IgD-negative memory B cell (primary cell): ENCODE measurements at regions not wholly inside any gene's neighbourhood (a gene's known extent, or its start where the extent isn't known, plus 50 kb on each side); places are given as distances from the start of the nearest gene placed in this dataset.
"Not testable (repeated sequence)": the region's sequence is repeated elsewhere in the genome, so short reads cannot be mapped to it uniquely, and the experiment has no call there.

ENCODE experiments used
- H3K27ac Mint-ChIP-seq, 3 donors: one replicate each; pipeline ENCODE4 v1.8.0; 2020 to 2022; ENCODE audit warnings: mild to moderate bottlenecking in 3 of 3, mixed read lengths in 3 of 3, moderate library complexity in 1 of 3
- H3K27me3 Mint-ChIP-seq: one replicate; pipeline ENCODE4 v1.8.0; 2021; ENCODE audit warnings: mixed read lengths
- H3K36me3 Mint-ChIP-seq: one replicate; pipeline ENCODE4 v1.8.0; 2020; ENCODE audit warnings: mild to moderate bottlenecking, mixed read lengths
- H3K4me1 Mint-ChIP-seq, 3 donors: one replicate each; pipeline ENCODE4 v1.8.0; 2020 to 2022; ENCODE audit warnings: mixed read lengths in 3 of 3, mild to moderate bottlenecking in 1 of 3
- H3K4me3 Mint-ChIP-seq, 4 donors: one replicate each; pipeline ENCODE4 v1.8.0; 2020 to 2022; ENCODE audit warnings: mild to moderate bottlenecking in 4 of 4, mixed read lengths in 4 of 4, moderate library complexity in 3 of 4
- H3K9me3 Mint-ChIP-seq, 3 donors: one replicate each; pipeline ENCODE4 v1.8.0; 2020 to 2021; ENCODE audit warnings: mixed read lengths in 3 of 3, mild to moderate bottlenecking in 1 of 3

GRCh38 chr4:128675083-128675482, 134.4 kb upstream of the JADE1 start:
- peaks cover 0 to 2% (median 1%) of the 10 kb centered on the region in 3 donors for H3K9me3 Mint-ChIP-seq
- H3K27ac Mint-ChIP-seq: peak overlapping the region; percentile 6 to 64 (median 63)
- no peaks in the 10 kb centered on the region for H3K27me3 Mint-ChIP-seq
- peaks cover 10 to 29% (median 20%) of the 10 kb centered on the region in 3 donors for H3K4me1 Mint-ChIP-seq
- H3K36me3 Mint-ChIP-seq: no peaks in the 10 kb centered on the region
- H3K4me3 Mint-ChIP-seq: peak overlapping the region in 2 of 4 donors; percentile 73 to 84

- H3K27ac Mint-ChIP-seq, H3K36me3 Mint-ChIP-seq, H3K9me3 Mint-ChIP-seq, H3K27me3 Mint-ChIP-seq: not testable (repeated sequence)
- Mint-ChIP-seq H3K4me3 (peak overlapping the region in 1 of 4 donors; percentile 41), H3K4me1 (peaks cover 10 to 28% (median 20%) of the 10 kb centered on the region in 3 donors)
Measured at GRCh38 chr4:128673159-128673558, 136.3 kb upstream of the JADE1 start.

- H3K27me3 Mint-ChIP-seq, H3K9me3 Mint-ChIP-seq, H3K4me3 Mint-ChIP-seq: not testable (repeated sequence)
Measured at GRCh38 chr4:128672596-128672995, 136.9 kb upstream of the JADE1 start.

DNA sequence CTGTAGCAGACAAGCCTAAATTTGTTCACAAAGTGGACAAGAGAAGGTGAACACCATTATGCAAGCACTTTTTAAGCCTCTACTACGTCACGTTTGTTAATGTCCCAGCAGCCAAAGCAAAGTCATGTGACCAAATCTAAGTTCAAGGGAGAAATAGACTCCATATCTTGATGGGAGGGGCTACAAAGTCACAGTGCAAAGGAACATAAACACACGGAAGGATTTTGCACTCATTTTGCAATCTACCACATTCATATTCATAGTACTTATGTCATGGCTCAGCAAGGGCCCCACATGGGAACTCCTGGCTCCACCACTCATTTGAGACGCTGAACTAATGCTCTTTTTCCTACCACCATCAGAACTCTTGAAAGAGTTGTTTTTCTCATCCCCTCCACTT, 139.0 kb upstream of the JADE1 start:
- H3K27ac Mint-ChIP-seq: no peak overlapping the region

More at GRCh38 chr4:128672596-128672995, 136.9 kb upstream of the JADE1 start:
- H3K27ac Mint-ChIP-seq, H3K36me3 Mint-ChIP-seq: not testable (repeated sequence)
- H3K4me1 Mint-ChIP-seq: peaks cover 10 to 27% (median 20%) of the 10 kb centered on the region in 3 donors

DNA sequence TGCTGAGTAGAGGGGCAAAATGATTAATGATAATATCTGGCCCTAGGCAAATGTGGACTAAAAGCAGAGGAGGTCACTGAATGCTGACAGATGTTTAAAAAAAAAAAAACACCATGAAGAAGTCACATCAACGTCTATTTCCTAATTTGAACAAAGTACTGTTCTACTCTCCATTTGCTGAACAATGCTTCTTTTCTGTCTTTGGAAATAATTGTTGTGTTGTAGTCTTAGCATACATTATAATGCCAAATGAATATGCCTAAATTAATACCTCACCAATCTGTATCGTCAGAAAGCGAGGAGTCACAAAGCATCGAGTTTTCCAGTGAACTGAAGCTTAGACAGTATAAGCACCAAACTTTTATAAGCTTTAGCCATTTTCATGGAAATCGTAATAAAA, 140.9 kb upstream of the JADE1 start:
- H3K9me3 Mint-ChIP-seq: peaks cover 0 to 3% (median 2%) of the 10 kb centered on the region in 3 donors
- no peak overlapping the region for H3K4me3 Mint-ChIP-seq
- H3K27ac Mint-ChIP-seq: no peak overlapping the region
- H3K27me3 Mint-ChIP-seq: no peaks in the 10 kb centered on the region
- peaks cover 0 to 11% (median 2%) of the 10 kb centered on the region in 3 donors for H3K4me1 Mint-ChIP-seq
- no peaks in the 10 kb centered on the region for H3K36me3 Mint-ChIP-seq

More for the DNA sequence above, 139.0 kb upstream of the JADE1 start:
- H3K27me3 Mint-ChIP-seq: no peaks in the 10 kb centered on the region
- H3K9me3 Mint-ChIP-seq: peaks cover 0 to 3% (median 2%) of the 10 kb centered on the region in 3 donors
- no peak overlapping the region for H3K4me3 Mint-ChIP-seq
- peaks cover 7 to 16% (median 11%) of the 10 kb centered on the region in 3 donors for H3K4me1 Mint-ChIP-seq
- no peaks in the 10 kb centered on the region for H3K36me3 Mint-ChIP-seq

GRCh38 chr4:128665514-128665913, 144.0 kb upstream of the JADE1 start:
- Mint-ChIP-seq H3K36me3 (no peaks in the 10 kb centered on the region), H3K9me3 (peaks cover 0 to 2% (median 0%) of the 10 kb centered on the region in 3 donors), H3K4me1 (peaks cover 5 to 12% (median 5%) of the 10 kb centered on the region in 3 donors), H3K4me3 (no peak overlapping the region), H3K27me3 (no peaks in the 10 kb centered on the region), H3K27ac (no peak overlapping the region)

- Mint-ChIP-seq H3K36me3 (no peaks in the 10 kb centered on the region), H3K27ac (peak overlapping the region in 1 of 3 donors; percentile 76), H3K4me1 (peaks cover 5 to 13% (median 7%) of the 10 kb centered on the region in 3 donors), H3K27me3 (no peaks in the 10 kb centered on the region), H3K9me3 (no peaks in the 10 kb centered on the region), H3K4me3 (no peak overlapping the region)
Measured at GRCh38 chr4:128663325-128663724, 146.2 kb upstream of the JADE1 start.

DNA sequence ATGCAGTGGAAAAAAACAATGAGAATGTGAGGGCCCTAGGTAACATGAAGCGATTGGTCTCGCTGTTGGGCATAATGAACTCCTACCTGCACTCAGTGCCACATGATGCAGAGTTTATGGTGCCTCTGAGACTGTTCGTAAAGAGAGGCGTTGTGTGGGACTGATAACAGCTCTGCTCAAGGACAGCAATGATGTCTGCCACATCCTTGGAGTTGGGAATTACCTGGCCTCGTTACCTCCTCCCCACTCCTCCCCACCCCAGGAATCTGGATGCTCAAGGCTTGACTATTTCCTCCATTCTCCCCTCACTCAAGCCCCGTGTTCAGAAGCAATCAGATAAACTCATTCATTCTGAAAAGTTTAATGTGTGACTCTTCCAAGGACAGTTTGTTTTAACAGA, 148.0 kb upstream of the JADE1 start:
- no peak overlapping the region for H3K27ac Mint-ChIP-seq
- no peak overlapping the region for H3K4me3 Mint-ChIP-seq
- no peaks in the 10 kb centered on the region for H3K27me3 Mint-ChIP-seq
- H3K36me3 Mint-ChIP-seq: no peaks in the 10 kb centered on the region
- peaks cover 14 to 23% (median 15%) of the 10 kb centered on the region in 3 donors for H3K4me1 Mint-ChIP-seq
- H3K9me3 Mint-ChIP-seq: no peaks in the 10 kb centered on the region

DNA sequence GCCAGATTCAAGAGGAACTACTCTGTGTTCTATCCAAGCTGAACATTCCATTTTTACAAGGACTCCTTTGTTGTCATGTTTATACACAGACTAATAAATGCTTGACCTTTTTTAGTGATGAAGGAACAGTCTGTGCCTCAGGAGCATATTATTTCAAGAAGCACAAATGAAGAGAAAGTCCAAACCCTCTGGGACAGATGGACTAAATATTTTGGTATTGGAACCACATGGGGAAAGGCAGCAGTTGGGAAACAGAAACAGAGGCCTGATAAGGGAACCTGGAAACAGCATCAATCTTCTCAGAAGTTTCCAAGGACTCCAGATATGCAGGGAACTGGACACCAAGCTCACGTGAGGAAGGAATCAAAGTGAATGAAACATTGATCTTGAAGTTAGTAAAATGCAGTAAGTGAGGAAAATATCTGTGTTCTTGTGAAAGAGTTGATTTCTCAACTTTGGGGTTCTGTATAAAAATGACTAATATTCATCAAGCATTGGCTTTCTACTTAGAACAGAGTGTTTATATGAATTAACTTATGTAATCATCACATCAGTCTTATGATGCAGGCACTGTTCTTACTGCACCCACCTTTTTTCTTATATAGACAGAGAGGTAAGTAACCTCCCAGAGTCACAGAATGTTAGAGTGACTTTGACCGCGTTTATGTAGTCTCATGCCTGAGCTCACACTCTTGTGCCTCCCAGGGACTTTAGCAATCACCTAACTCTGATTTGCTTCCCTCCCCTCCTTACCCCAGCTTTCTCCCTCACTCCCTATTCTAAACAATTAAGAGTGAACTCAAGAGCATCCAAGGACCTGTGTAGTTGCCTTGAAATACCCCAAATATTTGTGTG, 148.9 kb upstream of the JADE1 start:
- H3K4me1 Mint-ChIP-seq: peaks cover 14 to 23% (median 18%) of the 10 kb centered on the region in 3 donors
- no peaks in the 10 kb centered on the region for H3K27me3 Mint-ChIP-seq
- no peaks in the 10 kb centered on the region for H3K36me3 Mint-ChIP-seq
- H3K4me3 Mint-ChIP-seq: no peak overlapping the region
- H3K27ac Mint-ChIP-seq: no peak overlapping the region
- H3K9me3 Mint-ChIP-seq: no peaks in the 10 kb centered on the region

DNA sequence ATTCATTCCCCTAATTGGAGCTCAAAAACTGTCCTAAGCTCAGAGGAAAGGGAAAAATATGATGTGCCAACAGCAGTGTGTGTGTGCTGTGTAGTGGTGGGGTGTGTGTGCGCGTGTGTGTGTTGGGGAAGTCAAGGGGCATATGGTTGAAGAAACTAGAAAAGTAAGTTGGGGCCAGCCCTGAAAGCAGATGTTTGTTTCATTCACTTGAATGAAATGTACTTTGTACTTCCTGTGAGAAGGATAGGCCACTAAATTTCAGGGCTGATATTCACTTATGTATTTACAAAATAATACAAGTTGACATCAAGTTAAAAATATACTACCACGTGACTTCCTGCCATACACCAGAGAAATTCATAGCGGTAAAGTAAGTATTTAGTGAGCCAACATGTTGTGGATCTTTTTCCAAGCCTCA, 151.3 kb upstream of the JADE1 start:
- H3K4me3 Mint-ChIP-seq: no peak overlapping the region
- peaks cover 0 to 9% (median 8%) of the 10 kb centered on the region in 3 donors for H3K9me3 Mint-ChIP-seq
- no peaks in the 10 kb centered on the region for H3K36me3 Mint-ChIP-seq
- no peak overlapping the region for H3K27ac Mint-ChIP-seq
- peaks cover 11 to 17% (median 16%) of the 10 kb centered on the region in 3 donors for H3K4me1 Mint-ChIP-seq
- H3K27me3 Mint-ChIP-seq: peaks cover 1% of the 10 kb centered on the region

GRCh38 chr4:128657638-128658037, 151.9 kb upstream of the JADE1 start:
- H3K27me3 Mint-ChIP-seq: peaks cover 1% of the 10 kb centered on the region
- peaks cover 9 to 13% (median 12%) of the 10 kb centered on the region in 3 donors for H3K4me1 Mint-ChIP-seq
- H3K36me3 Mint-ChIP-seq: no peaks in the 10 kb centered on the region
- H3K9me3 Mint-ChIP-seq: peaks cover 0 to 9% (median 8%) of the 10 kb centered on the region in 3 donors
- peak overlapping the region in 1 of 3 donors; percentile 9 for H3K27ac Mint-ChIP-seq
- peak overlapping the region in 2 of 4 donors; percentile 8 to 39 for H3K4me3 Mint-ChIP-seq

GRCh38 chr4:128654465-128654864, 155.0 kb upstream of the JADE1 start:
- no peak overlapping the region for H3K4me3 Mint-ChIP-seq
- H3K36me3 Mint-ChIP-seq: no peaks in the 10 kb centered on the region
- no peak overlapping the region for H3K27ac Mint-ChIP-seq
- peaks cover 9 to 13% (median 12%) of the 10 kb centered on the region in 3 donors for H3K4me1 Mint-ChIP-seq
- peaks cover 0 to 11% (median 8%) of the 10 kb centered on the region in 3 donors for H3K9me3 Mint-ChIP-seq
- peaks cover 1% of the 10 kb centered on the region for H3K27me3 Mint-ChIP-seq

DNA sequence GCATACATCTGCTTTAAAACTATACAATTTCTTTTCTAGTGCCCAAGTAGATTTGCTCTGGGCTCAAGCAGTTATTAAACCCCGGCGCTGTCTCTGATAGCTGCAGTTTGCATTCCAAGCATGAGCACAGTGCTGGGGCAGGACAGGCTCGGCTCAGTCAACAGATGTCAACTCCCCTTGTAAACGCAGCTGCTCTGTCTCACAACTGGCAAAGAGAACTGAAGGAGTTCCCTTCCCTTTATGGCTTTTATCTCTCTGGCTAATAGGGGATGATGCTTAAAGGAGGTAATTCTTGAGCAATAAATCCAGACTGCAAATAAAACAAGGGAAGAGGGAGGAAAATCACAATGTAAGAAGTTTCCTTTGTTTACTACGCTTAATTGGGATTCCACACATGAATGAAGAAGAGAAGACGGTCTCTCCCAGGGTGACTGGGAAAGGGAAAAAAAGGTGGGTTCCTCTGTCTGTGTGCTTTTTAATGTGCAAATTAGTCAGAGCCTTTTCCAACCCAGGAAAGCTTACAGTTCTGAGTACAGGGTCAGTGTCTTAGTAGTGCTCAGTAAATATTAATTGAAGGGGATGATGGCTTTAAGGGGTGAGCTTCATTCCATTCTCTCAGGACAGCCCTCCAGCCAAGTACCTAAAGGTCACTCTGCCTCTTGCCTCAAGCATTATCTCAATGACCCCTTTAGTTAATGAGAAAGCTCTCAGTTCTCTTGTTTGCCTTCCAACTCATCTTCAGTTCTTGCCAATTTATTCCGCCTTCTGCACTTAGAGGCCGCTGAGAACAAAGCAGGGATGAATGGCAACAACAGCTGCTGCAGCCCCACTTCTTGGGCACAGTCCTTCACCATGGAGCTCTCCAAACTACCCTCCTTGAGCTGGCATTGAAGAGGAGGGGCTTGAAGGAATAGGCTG, 155.7 kb upstream of the JADE1 start:
- Mint-ChIP-seq H3K27ac (no peak overlapping the region), H3K36me3 (no peaks in the 10 kb centered on the region), H3K4me3 (no peak overlapping the region), H3K9me3 (peaks cover 0 to 11% (median 8%) of the 10 kb centered on the region in 3 donors), H3K27me3 (peaks cover 1% of the 10 kb centered on the region), H3K4me1 (peaks cover 9 to 13% (median 12%) of the 10 kb centered on the region in 3 donors)

DNA sequence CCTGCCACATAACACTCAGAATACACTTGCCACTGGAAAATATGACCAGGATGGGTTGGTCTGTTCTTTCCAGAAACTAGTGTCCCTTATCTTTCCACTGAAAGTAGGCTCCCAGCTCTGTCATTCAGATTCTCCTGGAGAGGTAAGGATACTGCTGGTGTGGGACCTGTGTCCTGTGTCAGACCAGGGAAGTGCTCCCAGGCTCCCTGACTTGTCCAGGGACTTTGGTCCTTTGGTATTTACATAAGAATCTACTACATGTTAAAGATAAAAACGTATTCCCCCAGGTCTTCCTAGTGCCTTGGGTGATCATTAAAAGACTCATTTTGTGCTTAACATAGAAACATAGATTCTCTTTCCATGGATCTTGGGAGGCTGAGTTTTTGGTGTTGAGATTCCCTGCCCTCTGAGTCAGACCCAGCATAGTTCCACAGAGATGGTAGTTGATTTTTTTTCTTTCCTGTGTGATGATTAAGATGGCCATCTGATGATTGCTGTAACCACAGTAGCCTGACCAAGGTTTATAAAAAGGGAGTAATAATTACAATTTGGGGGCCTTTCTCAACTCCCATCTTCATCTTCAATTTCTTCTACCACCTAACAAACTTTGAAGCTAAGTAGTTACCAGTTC, 159.8 kb upstream of the JADE1 start:
- peaks cover 2 to 10% (median 5%) of the 10 kb centered on the region in 3 donors for H3K9me3 Mint-ChIP-seq

More for the DNA sequence above, 159.8 kb upstream of the JADE1 start:
- no peaks in the 10 kb centered on the region for H3K4me1 Mint-ChIP-seq
- H3K27me3 Mint-ChIP-seq: peaks cover 1% of the 10 kb centered on the region
- no peaks in the 10 kb centered on the region for H3K36me3 Mint-ChIP-seq
- H3K27ac Mint-ChIP-seq: no peak overlapping the region
- H3K4me3 Mint-ChIP-seq: no peak overlapping the region
